ENCODE measurements at regions not wholly inside any gene's neighbourhood (a gene's known extent, or its start where the extent isn't known, plus 50 kb on each side); places are given as distances from the start of the nearest gene placed in this dataset.

- Histone ChIP-seq H3K9ac (ENCODE audit: low read length) (no peak overlapping the region), H3K36me3 (ENCODE audit: control insufficient read depth, insufficient read depth, low read length) (no peaks in the 10 kb centered on the region), H3K27me3 (ENCODE audit: control insufficient read depth, insufficient read depth, low read length) (no peaks in the 10 kb centered on the region), H3K9me3 (ENCODE audit: control insufficient read depth, low read length) (no peaks in the 10 kb centered on the region), H3K4me3 (ENCODE audit: low read length) (no peak overlapping the region), H3K4me1 (ENCODE audit: control insufficient read depth, insufficient read depth, low read length) (no peaks in the 10 kb centered on the region)
Observed at GRCh38 chr3:106880206-106880605, 497.0 kb upstream of the CCDC54 start.

GRCh38 chr3:106881186-106881585 lies 496.1 kb upstream of the CCDC54 start:
- no peaks in the 10 kb centered on the region for H3K36me3 ChIP-seq (ENCODE audit: control insufficient read depth, insufficient read depth, low read length)
- no peak overlapping the region for H3K4me3 ChIP-seq (ENCODE audit: low read length)
- H3K9me3 ChIP-seq (ENCODE audit: control insufficient read depth, low read length) = no peaks in the 10 kb centered on the region
- no peaks in the 10 kb centered on the region for H3K4me1 ChIP-seq (ENCODE audit: control insufficient read depth, insufficient read depth, low read length)
- no peak overlapping the region for H3K9ac ChIP-seq (ENCODE audit: low read length)
- H3K27me3 ChIP-seq (ENCODE audit: control insufficient read depth, insufficient read depth, low read length) = no peaks in the 10 kb centered on the region

- Histone ChIP-seq H3K9me3 (ENCODE audit: control insufficient read depth, low read length) (no peaks in the 10 kb centered on the region), H3K27me3 (ENCODE audit: control insufficient read depth, insufficient read depth, low read length) (no peaks in the 10 kb centered on the region), H3K9ac (ENCODE audit: low read length) (no peak overlapping the region), H3K36me3 (ENCODE audit: control insufficient read depth, insufficient read depth, low read length) (no peaks in the 10 kb centered on the region), H3K4me3 (ENCODE audit: low read length) (no peak overlapping the region), H3K4me1 (ENCODE audit: control insufficient read depth, insufficient read depth, low read length) (no peaks in the 10 kb centered on the region)
Observed at GRCh38 chr3:106882297-106882696, 494.9 kb upstream of the CCDC54 start.

GRCh38 chr3:106906074-106906473 lies 471.2 kb upstream of the CCDC54 start:
- no peaks in the 10 kb centered on the region for H3K27me3 ChIP-seq (ENCODE audit: control insufficient read depth, insufficient read depth, low read length)
- no peak overlapping the region for H3K9ac ChIP-seq (ENCODE audit: low read length)
- no peak overlapping the region for H3K4me3 ChIP-seq (ENCODE audit: low read length)
- no peaks in the 10 kb centered on the region for H3K9me3 ChIP-seq (ENCODE audit: control insufficient read depth, low read length)
- no peaks in the 10 kb centered on the region for H3K4me1 ChIP-seq (ENCODE audit: control insufficient read depth, insufficient read depth, low read length)
- no peaks in the 10 kb centered on the region for H3K36me3 ChIP-seq (ENCODE audit: control insufficient read depth, insufficient read depth, low read length)

- H3K36me3 ChIP-seq (ENCODE audit: control insufficient read depth, insufficient read depth, low read length) = no peaks in the 10 kb centered on the region
- H3K9ac ChIP-seq (ENCODE audit: low read length) = no peak overlapping the region
- no peak overlapping the region for H3K4me3 ChIP-seq (ENCODE audit: low read length)
- H3K27me3 ChIP-seq (ENCODE audit: control insufficient read depth, insufficient read depth, low read length) = no peaks in the 10 kb centered on the region
- H3K9me3 ChIP-seq (ENCODE audit: control insufficient read depth, low read length) = no peaks in the 10 kb centered on the region
- H3K4me1 ChIP-seq (ENCODE audit: control insufficient read depth, insufficient read depth, low read length) = no peaks in the 10 kb centered on the region
Observed at GRCh38 chr3:106908181-106908938, 468.9 kb upstream of the CCDC54 start.

GRCh38 chr3:106913111-106913698 lies 464.0 kb upstream of the CCDC54 start:
- no peaks in the 10 kb centered on the region for H3K27me3 ChIP-seq (ENCODE audit: control insufficient read depth, insufficient read depth, low read length)
- no peak overlapping the region for H3K4me3 ChIP-seq (ENCODE audit: low read length)
- H3K36me3 ChIP-seq (ENCODE audit: control insufficient read depth, insufficient read depth, low read length) = no peaks in the 10 kb centered on the region
- no peaks in the 10 kb centered on the region for H3K4me1 ChIP-seq (ENCODE audit: control insufficient read depth, insufficient read depth, low read length)
- H3K9me3 ChIP-seq (ENCODE audit: control insufficient read depth, low read length) = no peaks in the 10 kb centered on the region
- no peak overlapping the region for H3K9ac ChIP-seq (ENCODE audit: low read length)

- H3K27me3 ChIP-seq (ENCODE audit: control insufficient read depth, insufficient read depth, low read length) = no peaks in the 10 kb centered on the region
- no peaks in the 10 kb centered on the region for H3K9me3 ChIP-seq (ENCODE audit: control insufficient read depth, low read length)
- H3K4me1 ChIP-seq (ENCODE audit: control insufficient read depth, insufficient read depth, low read length) = no peaks in the 10 kb centered on the region
- no peaks in the 10 kb centered on the region for H3K36me3 ChIP-seq (ENCODE audit: control insufficient read depth, insufficient read depth, low read length)
- no peak overlapping the region for H3K4me3 ChIP-seq (ENCODE audit: low read length)
- no peak overlapping the region for H3K9ac ChIP-seq (ENCODE audit: low read length)
Observed at GRCh38 chr3:106913966-106914365, 463.3 kb upstream of the CCDC54 start.

GRCh38 chr3:106920609-106921008 lies 456.6 kb upstream of the CCDC54 start:
- Histone ChIP-seq H3K4me3 (ENCODE audit: low read length) (no peak overlapping the region), H3K27me3 (ENCODE audit: control insufficient read depth, insufficient read depth, low read length) (no peaks in the 10 kb centered on the region), H3K9me3 (ENCODE audit: control insufficient read depth, low read length) (no peaks in the 10 kb centered on the region), H3K4me1 (ENCODE audit: control insufficient read depth, insufficient read depth, low read length) (no peaks in the 10 kb centered on the region), H3K9ac (ENCODE audit: low read length) (no peak overlapping the region), H3K36me3 (ENCODE audit: control insufficient read depth, insufficient read depth, low read length) (no peaks in the 10 kb centered on the region)

- Histone ChIP-seq H3K27me3 (ENCODE audit: control insufficient read depth, insufficient read depth, low read length) (no peaks in the 10 kb centered on the region), H3K4me3 (ENCODE audit: low read length) (no peak overlapping the region), H3K36me3 (ENCODE audit: control insufficient read depth, insufficient read depth, low read length) (no peaks in the 10 kb centered on the region), H3K4me1 (ENCODE audit: control insufficient read depth, insufficient read depth, low read length) (no peaks in the 10 kb centered on the region), H3K9me3 (ENCODE audit: control insufficient read depth, low read length) (no peaks in the 10 kb centered on the region), H3K9ac (ENCODE audit: low read length) (no peak overlapping the region)
Observed at GRCh38 chr3:106929081-106929480, 448.2 kb upstream of the CCDC54 start.

- no peaks in the 10 kb centered on the region for H3K36me3 ChIP-seq (ENCODE audit: control insufficient read depth, insufficient read depth, low read length)
- no peak overlapping the region for H3K4me3 ChIP-seq (ENCODE audit: low read length)
- no peak overlapping the region for H3K9ac ChIP-seq (ENCODE audit: low read length)
- no peaks in the 10 kb centered on the region for H3K4me1 ChIP-seq (ENCODE audit: control insufficient read depth, insufficient read depth, low read length)
- no peaks in the 10 kb centered on the region for H3K9me3 ChIP-seq (ENCODE audit: control insufficient read depth, low read length)
- H3K27me3 ChIP-seq (ENCODE audit: control insufficient read depth, insufficient read depth, low read length) = no peaks in the 10 kb centered on the region
Observed at GRCh38 chr3:106930086-106930485, 447.2 kb upstream of the CCDC54 start.

- Histone ChIP-seq H3K4me1 (ENCODE audit: control insufficient read depth, insufficient read depth, low read length) (no peaks in the 10 kb centered on the region), H3K9me3 (ENCODE audit: control insufficient read depth, low read length) (no peaks in the 10 kb centered on the region), H3K27me3 (ENCODE audit: control insufficient read depth, insufficient read depth, low read length) (no peaks in the 10 kb centered on the region), H3K36me3 (ENCODE audit: control insufficient read depth, insufficient read depth, low read length) (no peaks in the 10 kb centered on the region), H3K4me3 (ENCODE audit: low read length) (no peak overlapping the region), H3K9ac (ENCODE audit: low read length) (no peak overlapping the region)
Observed at GRCh38 chr3:106931904-106932303, 445.3 kb upstream of the CCDC54 start.

GRCh38 chr3:106936337-106936736 lies 440.9 kb upstream of the CCDC54 start:
- Histone ChIP-seq H3K27me3 (ENCODE audit: control insufficient read depth, insufficient read depth, low read length) (no peaks in the 10 kb centered on the region), H3K9ac (ENCODE audit: low read length) (no peak overlapping the region), H3K9me3 (ENCODE audit: control insufficient read depth, low read length) (no peaks in the 10 kb centered on the region), H3K4me1 (ENCODE audit: control insufficient read depth, insufficient read depth, low read length) (no peaks in the 10 kb centered on the region), H3K36me3 (ENCODE audit: control insufficient read depth, insufficient read depth, low read length) (no peaks in the 10 kb centered on the region), H3K4me3 (ENCODE audit: low read length) (no peak overlapping the region)

All from mucosa of stomach (tissue), 1 donor.